CD4-positive, alpha-beta T cell (primary cell): ENCODE measurements at regions not wholly inside any gene's neighbourhood (a gene's known extent, or its start where the extent isn't known, plus 50 kb on each side); places are given as distances from the start of the nearest gene placed in this dataset.

Experiments
- ATAC-seq: fragments of 200-7000 bp; cut with Tn5 transposase; one replicate; pipeline ENCODE4 v1.10.0; 2022; ENCODE audit warnings: mild to moderate bottlenecking; ENCODE audit not compliant: poor library complexity
- CTCF ChIA-PET: fragments of 350-600 bp; sonication (Branson Sonifier 250); formaldehyde crosslinking; loops from one replicate; lab custom pipeline; 2021; ENCODE audit warnings: antibody characterized with exemption, inconsistent platforms; lab: Charles Lee
- POLR2A ChIA-PET: fragments of 350-600 bp; sonication (Branson Sonifier 250); formaldehyde crosslinking; loops from one replicate; lab custom pipeline; 2021; ENCODE audit warnings: antibody characterized with exemption, inconsistent platforms; lab: Charles Lee
- DNase-seq, 14 experiments: peaks; one replicate each; pipeline ENCODE4 v3.0.0-alpha.2; 2013 to 2020; ENCODE audit warnings: mixed read lengths in 2 of 14
- H3K27ac ChIP-seq, 2 donors: one replicate each; pipeline versions ENCODE4 v1.5.1 to v1.7.0; 2013; ENCODE audit warnings: low read length in 2 of 2, low read depth in 1 of 2, mild to moderate bottlenecking in 1 of 2
- H3K27me3 ChIP-seq, 2 experiments: 1 replicate in 1 of 2; 2 replicates in 1 of 2; pipeline versions ENCODE4 v1.6.1 to v1.7.0; 2013; ENCODE audit warnings: low read length in 2 of 2, control low read depth in 1 of 2, mild to moderate bottlenecking in 1 of 2, moderate library complexity in 1 of 2; ENCODE audit not compliant: insufficient read depth in 2 of 2, control insufficient read depth in 1 of 2
- H3K36me3 ChIP-seq: one replicate; pipeline ENCODE4 v1.6.1; 2013; ENCODE audit warnings: low read length, control low read depth; ENCODE audit not compliant: insufficient read depth
- H3K4me1 ChIP-seq: one replicate; pipeline ENCODE4 v1.6.1; 2013; ENCODE audit warnings: low read length, control low read depth; ENCODE audit not compliant: insufficient read depth
- H3K4me3 ChIP-seq: one replicate; pipeline ENCODE4 v1.5.1; 2013; ENCODE audit warnings: mild to moderate bottlenecking, low read length, moderate library complexity
- H3K9me3 ChIP-seq, 2 experiments: 1 replicate in 1 of 2; 2 replicates in 1 of 2; pipeline versions ENCODE4 v1.6.1 to v1.7.0; 2013; ENCODE audit warnings: low read length in 2 of 2, mild to moderate bottlenecking in 2 of 2, control low read depth in 1 of 2, moderate library complexity in 1 of 2; ENCODE audit not compliant: control insufficient read depth in 1 of 2, insufficient read depth in 1 of 2
- H3K27ac Mint-ChIP-seq: one replicate; pipeline ENCODE4 v1.8.0; 2020; ENCODE audit warnings: mixed read lengths
- H3K27me3 Mint-ChIP-seq: one replicate; pipeline ENCODE4 v1.8.0; 2021; ENCODE audit warnings: mixed read lengths
- H3K36me3 Mint-ChIP-seq: one replicate; pipeline ENCODE4 v1.8.0; 2021; ENCODE audit warnings: low read depth, mixed read lengths
- H3K4me1 Mint-ChIP-seq: one replicate; pipeline ENCODE4 v1.8.0; 2021; ENCODE audit warnings: low read depth, mixed read lengths
- H3K4me3 Mint-ChIP-seq: one replicate; pipeline ENCODE4 v1.8.0; 2020; ENCODE audit warnings: mild to moderate bottlenecking, mixed read lengths
- H3K9me3 Mint-ChIP-seq: one replicate; pipeline ENCODE4 v1.8.0; 2020; ENCODE audit warnings: mixed read lengths
- intact Hi-C, 2 experiments: fragments of 100-400 bp; cut with DNase I in 1 of 2; cut with micrococcal nuclease in 1 of 2; formaldehyde crosslinking; loops; one replicate each; pipeline versions ENCODE4 v1.15.1 to v1.9.0; 2023 to 2025; cut with DNase I, micrococcal nuclease
- TF ChIP-seq, protein P1 (sequence below): fragments of 200-600 bp; IDR thresholded peaks from one replicate; pipeline ENCODE4 v1.8.0; 2022; ENCODE audit warnings: antibody characterized with exemption, mild to moderate bottlenecking

- Mint-ChIP-seq H3K4me3 (no peak overlapping the region), H3K27ac (no peak overlapping the region), H3K4me1 (no peaks in the 10 kb centered on the region), H3K27me3 (peaks cover 9% of the 10 kb centered on the region), H3K9me3 (no peaks in the 10 kb centered on the region), H3K36me3 (no peaks in the 10 kb centered on the region)
- DNase-seq = no peak
- CTCF ChIA-PET = no interaction called here
- Histone ChIP-seq H3K27ac (no peak overlapping the region), H3K36me3 (no peaks in the 10 kb centered on the region), H3K9me3 (no peaks in the 10 kb centered on the region), H3K4me3 (no peak overlapping the region), H3K27me3 (no peaks in the 10 kb centered on the region), H3K4me1 (no peaks in the 10 kb centered on the region)
- POLR2A ChIA-PET = no interaction called here
- intact Hi-C loops = no loop called here
- TF ChIP-seq, protein P1, sequence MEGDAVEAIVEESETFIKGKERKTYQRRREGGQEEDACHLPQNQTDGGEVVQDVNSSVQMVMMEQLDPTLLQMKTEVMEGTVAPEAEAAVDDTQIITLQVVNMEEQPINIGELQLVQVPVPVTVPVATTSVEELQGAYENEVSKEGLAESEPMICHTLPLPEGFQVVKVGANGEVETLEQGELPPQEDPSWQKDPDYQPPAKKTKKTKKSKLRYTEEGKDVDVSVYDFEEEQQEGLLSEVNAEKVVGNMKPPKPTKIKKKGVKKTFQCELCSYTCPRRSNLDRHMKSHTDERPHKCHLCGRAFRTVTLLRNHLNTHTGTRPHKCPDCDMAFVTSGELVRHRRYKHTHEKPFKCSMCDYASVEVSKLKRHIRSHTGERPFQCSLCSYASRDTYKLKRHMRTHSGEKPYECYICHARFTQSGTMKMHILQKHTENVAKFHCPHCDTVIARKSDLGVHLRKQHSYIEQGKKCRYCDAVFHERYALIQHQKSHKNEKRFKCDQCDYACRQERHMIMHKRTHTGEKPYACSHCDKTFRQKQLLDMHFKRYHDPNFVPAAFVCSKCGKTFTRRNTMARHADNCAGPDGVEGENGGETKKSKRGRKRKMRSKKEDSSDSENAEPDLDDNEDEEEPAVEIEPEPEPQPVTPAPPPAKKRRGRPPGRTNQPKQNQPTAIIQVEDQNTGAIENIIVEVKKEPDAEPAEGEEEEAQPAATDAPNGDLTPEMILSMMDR = no peak
- ATAC-seq = no peak
Measured at GRCh38 chr6:71452697-71453370, 164.2 kb downstream of the OGFRL1 start.

GRCh38 chr6:71453371-71453706, 164.7 kb downstream of the OGFRL1 start:
- no peaks in the 10 kb centered on the region for H3K27me3 ChIP-seq

GRCh38 chr6:71454056-71454455, 165.4 kb downstream of the OGFRL1 start:
- no peaks in the 10 kb centered on the region for H3K27me3 Mint-ChIP-seq
- H3K4me1 Mint-ChIP-seq = no peaks in the 10 kb centered on the region
- Histone ChIP-seq H3K36me3 (no peaks in the 10 kb centered on the region), H3K9me3 (no peaks in the 10 kb centered on the region), H3K27me3 (no peaks in the 10 kb centered on the region), H3K4me3 (no peak overlapping the region), H3K4me1 (no peaks in the 10 kb centered on the region), H3K27ac (no peak overlapping the region)
- no peak overlapping the region for H3K27ac Mint-ChIP-seq
- intact Hi-C loops = no loop called here
- TF ChIP-seq, protein P1 = no peak
- no peaks in the 10 kb centered on the region for H3K36me3 Mint-ChIP-seq
- DNase-seq (no peak), ATAC-seq (no peak)
- ChIA-PET POLR2A (no interaction called here), CTCF (no interaction called here)
- no peaks in the 10 kb centered on the region for H3K9me3 Mint-ChIP-seq
- H3K4me3 Mint-ChIP-seq = no peak overlapping the region

More at GRCh38 chr6:71453371-71453706, 164.7 kb downstream of the OGFRL1 start:
- ChIA-PET CTCF (no interaction called here), POLR2A (no interaction called here)
- Mint-ChIP-seq H3K4me1 (no peaks in the 10 kb centered on the region), H3K27me3 (peaks cover 4% of the 10 kb centered on the region), H3K27ac (no peak overlapping the region), H3K9me3 (no peaks in the 10 kb centered on the region), H3K36me3 (no peaks in the 10 kb centered on the region), H3K4me3 (no peak overlapping the region)
- no peak for ATAC-seq
- Histone ChIP-seq H3K27ac (no peak overlapping the region), H3K9me3 (no peaks in the 10 kb centered on the region), H3K4me3 (no peak overlapping the region), H3K4me1 (no peaks in the 10 kb centered on the region), H3K36me3 (no peaks in the 10 kb centered on the region)
- TF ChIP-seq, protein P1 = no peak
- intact Hi-C loops = no loop called here
- DNase-seq = no peak
